ENCODE measurements at regions not wholly inside any gene's neighbourhood (a gene's known extent, or its start where the extent isn't known, plus 50 kb on each side); places are given as distances from the start of the nearest gene placed in this dataset.

DNA sequence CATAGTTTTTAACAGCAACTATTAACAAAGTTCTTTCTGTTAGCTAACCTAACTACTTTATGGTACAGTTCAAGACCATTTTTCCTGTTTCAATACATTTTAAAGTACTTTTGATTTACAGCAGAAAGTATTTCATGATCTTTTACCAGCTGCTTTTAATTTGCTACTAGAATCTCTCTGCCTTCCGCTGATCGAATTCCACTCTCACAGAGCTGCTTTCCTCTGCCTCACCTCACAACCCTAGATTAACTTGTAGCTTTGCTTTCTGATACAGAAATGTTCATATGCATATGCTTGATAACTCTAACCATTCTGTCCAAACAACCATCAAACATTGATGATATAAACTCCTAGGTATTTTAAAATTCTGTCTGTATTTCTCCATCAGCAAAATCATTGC is 463.2 kb upstream of the ZEB2 start:
- Histone ChIP-seq H3K4me3 (ENCODE audit: low read depth in 2 of 2, low read length in 2 of 2) (no peak overlapping the region), H3K36me3 (ENCODE audit: control insufficient read depth, insufficient read depth, low read length) (no peaks in the 10 kb centered on the region), H3K27ac (ENCODE audit: low read length) (no peak overlapping the region), H3K9me3 (ENCODE audit: control insufficient read depth, insufficient read depth, low read depth, low read length) (no peaks in the 10 kb centered on the region), H3K4me1 (ENCODE audit: control insufficient read depth, insufficient read depth, low read length) (no peaks in the 10 kb centered on the region), H3K27me3 (ENCODE audit: control insufficient read depth, insufficient read depth, low read length) (no peaks in the 10 kb centered on the region)
- TF ChIP-seq POLR2AphosphoS5 (IDR thresholded peaks at IDR 0.05; ENCODE audit: low read depth, low read length) = no peak
- TF ChIP-seq, protein P1, sequence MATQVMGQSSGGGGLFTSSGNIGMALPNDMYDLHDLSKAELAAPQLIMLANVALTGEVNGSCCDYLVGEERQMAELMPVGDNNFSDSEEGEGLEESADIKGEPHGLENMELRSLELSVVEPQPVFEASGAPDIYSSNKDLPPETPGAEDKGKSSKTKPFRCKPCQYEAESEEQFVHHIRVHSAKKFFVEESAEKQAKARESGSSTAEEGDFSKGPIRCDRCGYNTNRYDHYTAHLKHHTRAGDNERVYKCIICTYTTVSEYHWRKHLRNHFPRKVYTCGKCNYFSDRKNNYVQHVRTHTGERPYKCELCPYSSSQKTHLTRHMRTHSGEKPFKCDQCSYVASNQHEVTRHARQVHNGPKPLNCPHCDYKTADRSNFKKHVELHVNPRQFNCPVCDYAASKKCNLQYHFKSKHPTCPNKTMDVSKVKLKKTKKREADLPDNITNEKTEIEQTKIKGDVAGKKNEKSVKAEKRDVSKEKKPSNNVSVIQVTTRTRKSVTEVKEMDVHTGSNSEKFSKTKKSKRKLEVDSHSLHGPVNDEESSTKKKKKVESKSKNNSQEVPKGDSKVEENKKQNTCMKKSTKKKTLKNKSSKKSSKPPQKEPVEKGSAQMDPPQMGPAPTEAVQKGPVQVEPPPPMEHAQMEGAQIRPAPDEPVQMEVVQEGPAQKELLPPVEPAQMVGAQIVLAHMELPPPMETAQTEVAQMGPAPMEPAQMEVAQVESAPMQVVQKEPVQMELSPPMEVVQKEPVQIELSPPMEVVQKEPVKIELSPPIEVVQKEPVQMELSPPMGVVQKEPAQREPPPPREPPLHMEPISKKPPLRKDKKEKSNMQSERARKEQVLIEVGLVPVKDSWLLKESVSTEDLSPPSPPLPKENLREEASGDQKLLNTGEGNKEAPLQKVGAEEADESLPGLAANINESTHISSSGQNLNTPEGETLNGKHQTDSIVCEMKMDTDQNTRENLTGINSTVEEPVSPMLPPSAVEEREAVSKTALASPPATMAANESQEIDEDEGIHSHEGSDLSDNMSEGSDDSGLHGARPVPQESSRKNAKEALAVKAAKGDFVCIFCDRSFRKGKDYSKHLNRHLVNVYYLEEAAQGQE (IDR thresholded peaks at IDR 0.05; ENCODE audit: insufficient read depth in 1 of 2, low read depth in 2 of 2, low read length in 1 of 2) = no peak
- TF ChIP-seq, protein P2, sequence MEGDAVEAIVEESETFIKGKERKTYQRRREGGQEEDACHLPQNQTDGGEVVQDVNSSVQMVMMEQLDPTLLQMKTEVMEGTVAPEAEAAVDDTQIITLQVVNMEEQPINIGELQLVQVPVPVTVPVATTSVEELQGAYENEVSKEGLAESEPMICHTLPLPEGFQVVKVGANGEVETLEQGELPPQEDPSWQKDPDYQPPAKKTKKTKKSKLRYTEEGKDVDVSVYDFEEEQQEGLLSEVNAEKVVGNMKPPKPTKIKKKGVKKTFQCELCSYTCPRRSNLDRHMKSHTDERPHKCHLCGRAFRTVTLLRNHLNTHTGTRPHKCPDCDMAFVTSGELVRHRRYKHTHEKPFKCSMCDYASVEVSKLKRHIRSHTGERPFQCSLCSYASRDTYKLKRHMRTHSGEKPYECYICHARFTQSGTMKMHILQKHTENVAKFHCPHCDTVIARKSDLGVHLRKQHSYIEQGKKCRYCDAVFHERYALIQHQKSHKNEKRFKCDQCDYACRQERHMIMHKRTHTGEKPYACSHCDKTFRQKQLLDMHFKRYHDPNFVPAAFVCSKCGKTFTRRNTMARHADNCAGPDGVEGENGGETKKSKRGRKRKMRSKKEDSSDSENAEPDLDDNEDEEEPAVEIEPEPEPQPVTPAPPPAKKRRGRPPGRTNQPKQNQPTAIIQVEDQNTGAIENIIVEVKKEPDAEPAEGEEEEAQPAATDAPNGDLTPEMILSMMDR (IDR thresholded peaks at IDR 0.05) = no peak
- TF ChIP-seq SIN3A (IDR thresholded peaks at IDR 0.05; ENCODE audit: borderline replicate concordance, insufficient read depth, low read depth, low read length) = no peak
- no peak for TF ChIP-seq TCF7L2 (IDR thresholded peaks at IDR 0.05; ENCODE audit: low read depth, low read length)
- BruUV-seq (replicated peaks) = no TSS peak
- ChIA-PET POLR2A (no interaction called here), CTCF (no interaction called here)
- ATAC-seq (no peak), DNase-seq (ENCODE audit: low read depth, low spot score) (no peak)
- intact Hi-C loops (cut with micrococcal nuclease; ENCODE audit: unreplicated experiment) = no loop called here
- in situ Hi-C loops (cut with HindIII; ENCODE audit: low pct_unique_long_range_greater_than_20kb, low sequenced_read_pairs) = no loop called here

DNA sequence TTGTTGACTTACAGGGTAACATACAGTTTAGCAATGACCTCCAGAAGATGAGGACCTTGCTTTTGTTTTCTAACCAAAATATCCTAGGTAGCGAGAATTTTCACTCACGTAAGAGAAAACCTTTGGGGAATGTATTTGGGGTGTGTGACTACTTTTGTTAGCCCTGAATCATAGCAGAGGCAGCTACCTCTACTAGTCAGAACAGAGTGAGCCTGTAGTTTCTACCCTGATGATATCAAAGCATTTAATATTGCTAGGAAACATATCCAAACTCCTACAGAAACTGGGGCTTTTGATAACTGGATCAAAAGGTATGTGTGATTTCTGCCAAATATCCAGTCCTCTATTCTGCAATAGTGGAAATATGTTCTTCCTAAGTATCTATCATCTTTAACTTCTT is 462.6 kb upstream of the ZEB2 start:
- Histone ChIP-seq H3K27ac (ENCODE audit: low read length) (no peak overlapping the region), H3K4me1 (ENCODE audit: control insufficient read depth, insufficient read depth, low read length) (no peaks in the 10 kb centered on the region), H3K36me3 (ENCODE audit: control insufficient read depth, insufficient read depth, low read length) (no peaks in the 10 kb centered on the region), H3K9me3 (ENCODE audit: control insufficient read depth, insufficient read depth, low read depth, low read length) (no peaks in the 10 kb centered on the region), H3K27me3 (ENCODE audit: control insufficient read depth, insufficient read depth, low read length) (no peaks in the 10 kb centered on the region), H3K4me3 (ENCODE audit: low read depth in 2 of 2, low read length in 2 of 2) (no peak overlapping the region)
- ChIA-PET CTCF (no interaction called here), POLR2A (no interaction called here)
- intact Hi-C loops (cut with micrococcal nuclease; ENCODE audit: unreplicated experiment) = no loop called here
- DNase-seq (ENCODE audit: low read depth, low spot score) (no peak), ATAC-seq (no peak)
- no TSS peak for BruUV-seq (replicated peaks)
- in situ Hi-C loops (cut with HindIII; ENCODE audit: low pct_unique_long_range_greater_than_20kb, low sequenced_read_pairs) = no loop called here
- TF ChIP-seq TCF7L2 (IDR thresholded peaks at IDR 0.05; ENCODE audit: low read depth, low read length) (no peak), SIN3A (IDR thresholded peaks at IDR 0.05; ENCODE audit: borderline replicate concordance, insufficient read depth, low read depth, low read length) (no peak), POLR2AphosphoS5 (IDR thresholded peaks at IDR 0.05; ENCODE audit: low read depth, low read length) (no peak)
- TF ChIP-seq, protein P2 (IDR thresholded peaks at IDR 0.05) = no peak
- TF ChIP-seq, protein P1 (IDR thresholded peaks at IDR 0.05; ENCODE audit: insufficient read depth in 1 of 2, low read depth in 2 of 2, low read length in 1 of 2) = no peak
